ENCODE measurements at regions not wholly inside any gene's neighbourhood (a gene's known extent, or its start where the extent isn't known, plus 50 kb on each side); places are given as distances from the start of the nearest gene placed in this dataset.

DNA sequence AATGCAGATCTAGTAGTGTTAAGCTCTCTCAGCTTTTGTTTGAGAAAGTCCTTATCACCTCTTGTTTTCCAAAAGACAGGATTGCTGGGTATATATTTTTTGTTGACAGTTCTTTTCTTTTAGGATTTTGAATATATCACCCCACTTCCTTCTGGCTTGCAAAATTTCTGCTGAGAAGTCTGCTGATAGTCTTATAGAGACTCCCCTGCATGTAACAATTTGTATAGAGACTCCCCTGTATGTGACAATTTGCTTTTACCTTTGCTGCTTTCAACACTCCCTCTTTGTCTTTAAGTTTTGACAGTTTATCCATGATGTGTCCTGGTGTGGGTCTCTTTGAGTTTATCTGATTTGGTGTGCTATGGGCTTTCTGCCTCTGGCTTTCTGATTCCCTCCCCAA is 115.0 kb upstream of the CCDC85A start:
- no peak for TF ChIP-seq ZFP30 (CRISPR knock-in tag; IDR thresholded peaks at IDR 0.05)
- TF ChIP-seq, protein P1, sequence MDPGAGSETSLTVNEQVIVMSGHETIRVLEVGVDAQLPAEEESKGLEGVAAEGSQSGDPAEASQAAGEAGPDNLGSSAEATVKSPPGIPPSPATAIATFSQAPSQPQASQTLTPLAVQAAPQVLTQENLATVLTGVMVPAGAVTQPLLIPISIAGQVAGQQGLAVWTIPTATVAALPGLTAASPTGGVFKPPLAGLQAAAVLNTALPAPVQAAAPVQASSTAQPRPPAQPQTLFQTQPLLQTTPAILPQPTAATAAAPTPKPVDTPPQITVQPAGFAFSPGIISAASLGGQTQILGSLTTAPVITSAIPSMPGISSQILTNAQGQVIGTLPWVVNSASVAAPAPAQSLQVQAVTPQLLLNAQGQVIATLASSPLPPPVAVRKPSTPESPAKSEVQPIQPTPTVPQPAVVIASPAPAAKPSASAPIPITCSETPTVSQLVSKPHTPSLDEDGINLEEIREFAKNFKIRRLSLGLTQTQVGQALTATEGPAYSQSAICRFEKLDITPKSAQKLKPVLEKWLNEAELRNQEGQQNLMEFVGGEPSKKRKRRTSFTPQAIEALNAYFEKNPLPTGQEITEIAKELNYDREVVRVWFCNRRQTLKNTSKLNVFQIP (CRISPR knock-in tag; IDR thresholded peaks at IDR 0.05; ENCODE audit: borderline replicate concordance, low read depth), result no peak
- no peak for TF ChIP-seq BACH2 (CRISPR knock-in tag; IDR thresholded peaks at IDR 0.05; ENCODE audit: borderline replicate concordance)
- TF ChIP-seq ARNTL (CRISPR knock-in tag; IDR thresholded peaks at IDR 0.05; ENCODE audit: borderline replicate concordance, low read depth), result no peak
- no peak for TF ChIP-seq CSDC2 (CRISPR knock-in tag; IDR thresholded peaks at IDR 0.05)
- TF ChIP-seq TSHZ2 (CRISPR knock-in tag; IDR thresholded peaks at IDR 0.05), result no peak
- no peak for TF ChIP-seq PPARA (CRISPR knock-in tag; IDR thresholded peaks at IDR 0.05; ENCODE audit: borderline replicate concordance)
- no peak for TF ChIP-seq ZNF70 (CRISPR knock-in tag; IDR thresholded peaks at IDR 0.05)
- TF ChIP-seq CREB5 (CRISPR knock-in tag; IDR thresholded peaks at IDR 0.05; ENCODE audit: low read depth), result no peak
- TF ChIP-seq TOX (CRISPR knock-in tag; IDR thresholded peaks at IDR 0.05; ENCODE audit: borderline replicate concordance), result no peak
- no peak for TF ChIP-seq OSR1 (CRISPR knock-in tag; IDR thresholded peaks at IDR 0.05)
- no peak for TF ChIP-seq ISL1 (CRISPR knock-in tag; IDR thresholded peaks at IDR 0.05)
- TF ChIP-seq ZC3H10 (CRISPR knock-in tag; IDR thresholded peaks at IDR 0.05), result no peak
- TF ChIP-seq TCF4 (CRISPR knock-in tag; IDR thresholded peaks at IDR 0.05; ENCODE audit: borderline replicate concordance), result no peak
- TF ChIP-seq GLIS3 (CRISPR knock-in tag; IDR thresholded peaks at IDR 0.05), result no peak
- no peak for TF ChIP-seq ZFP3 (CRISPR knock-in tag; IDR thresholded peaks at IDR 0.05)
- no peak for TF ChIP-seq SNAI2 (CRISPR knock-in tag; IDR thresholded peaks at IDR 0.05)
- ATAC-seq, result no peak

GRCh38 chr2:56077359-56077915 is 106.4 kb upstream of the CCDC85A start:
- peak; percentile 50; the same call in 2 of the 3 replicates for ATAC-seq
- TF ChIP-seq ESRRG (CRISPR knock-in tag; IDR thresholded peaks at IDR 0.05) (no peak), CREB5 (CRISPR knock-in tag; IDR thresholded peaks at IDR 0.05; ENCODE audit: low read depth) (no peak), TCF4 (CRISPR knock-in tag; IDR thresholded peaks at IDR 0.05; ENCODE audit: borderline replicate concordance) (no peak), ZFP30 (CRISPR knock-in tag; IDR thresholded peaks at IDR 0.05) (no peak)
- TF ChIP-seq, protein P1 (CRISPR knock-in tag; IDR thresholded peaks at IDR 0.05; ENCODE audit: borderline replicate concordance, low read depth), result no peak

GRCh38 chr2:56082665-56083064 is 101.1 kb upstream of the CCDC85A start:
- TF ChIP-seq, protein P2, sequence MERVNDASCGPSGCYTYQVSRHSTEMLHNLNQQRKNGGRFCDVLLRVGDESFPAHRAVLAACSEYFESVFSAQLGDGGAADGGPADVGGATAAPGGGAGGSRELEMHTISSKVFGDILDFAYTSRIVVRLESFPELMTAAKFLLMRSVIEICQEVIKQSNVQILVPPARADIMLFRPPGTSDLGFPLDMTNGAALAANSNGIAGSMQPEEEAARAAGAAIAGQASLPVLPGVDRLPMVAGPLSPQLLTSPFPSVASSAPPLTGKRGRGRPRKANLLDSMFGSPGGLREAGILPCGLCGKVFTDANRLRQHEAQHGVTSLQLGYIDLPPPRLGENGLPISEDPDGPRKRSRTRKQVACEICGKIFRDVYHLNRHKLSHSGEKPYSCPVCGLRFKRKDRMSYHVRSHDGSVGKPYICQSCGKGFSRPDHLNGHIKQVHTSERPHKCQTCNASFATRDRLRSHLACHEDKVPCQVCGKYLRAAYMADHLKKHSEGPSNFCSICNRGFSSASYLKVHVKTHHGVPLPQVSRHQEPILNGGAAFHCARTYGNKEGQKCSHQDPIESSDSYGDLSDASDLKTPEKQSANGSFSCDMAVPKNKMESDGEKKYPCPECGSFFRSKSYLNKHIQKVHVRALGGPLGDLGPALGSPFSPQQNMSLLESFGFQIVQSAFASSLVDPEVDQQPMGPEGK (CRISPR knock-in tag; IDR thresholded peaks at IDR 0.05; ENCODE audit: borderline replicate concordance), result no peak
- TF ChIP-seq TSHZ2 (CRISPR knock-in tag; IDR thresholded peaks at IDR 0.05) (no peak), ARNTL (CRISPR knock-in tag; IDR thresholded peaks at IDR 0.05; ENCODE audit: borderline replicate concordance, low read depth) (no peak), CREB5 (CRISPR knock-in tag; IDR thresholded peaks at IDR 0.05; ENCODE audit: low read depth) (no peak), ZNF565 (CRISPR knock-in tag; conservative IDR thresholded peaks at IDR 0.05; ENCODE audit: low read depth) (no peak), ZC3H10 (CRISPR knock-in tag; IDR thresholded peaks at IDR 0.05) (no peak), GLIS3 (CRISPR knock-in tag; IDR thresholded peaks at IDR 0.05) (no peak)
- no peak for ATAC-seq
